Caco-2 (cell line): ENCODE measurements at regions not wholly inside any gene's neighbourhood (a gene's known extent, or its start where the extent isn't known, plus 50 kb on each side); places are given as distances from the start of the nearest gene placed in this dataset.

Experiments used
- BruUV-seq: library from RNA; stranded (reverse); fragments of 400-500 nt; replicated peaks from 2 replicates; lab custom pipeline; 2021; lab: Mats Ljungman, UMichigan
- CTCF ChIA-PET: fragments of 300-600 bp; sonication (Branson Sonifier 250); formaldehyde crosslinking; loops from one replicate; lab custom pipeline; 2022; ENCODE audit warnings: antibody characterized with exemption; lab: Charles Lee
- POLR2A ChIA-PET: fragments of 300-600 bp; sonication (Branson Sonifier 250); formaldehyde crosslinking; loops from one replicate; lab custom pipeline; 2022; ENCODE audit warnings: antibody characterized with exemption; lab: Charles Lee
- DNase-seq, 2 experiments: peaks; one replicate each; pipeline versions ENCODE4 v3.0.0 to v3.0.0-alpha.2; 2020 to 2022
- H3K27me3 ChIP-seq: replicated peaks from 2 replicates; pipeline ENCODE4 v1.6.0; 2011; ENCODE audit warnings: low read length; ENCODE audit not compliant: control insufficient read depth, insufficient read depth
- H3K36me3 ChIP-seq: 2 replicates; pipeline ENCODE4 v1.5.1; 2011; ENCODE audit warnings: low read length; ENCODE audit not compliant: control insufficient read depth, insufficient read depth
- H3K4me1 ChIP-seq: fragments of 250-450 bp; sonication (Bioruptor Pico); 2 replicates; pipeline ENCODE4 v1.5.1; 2020; ENCODE audit warnings: mild to moderate bottlenecking
- H3K4me3 ChIP-seq: 2 replicates; pipeline ENCODE4 v1.5.1; 2011; ENCODE audit warnings: low read depth, mild to moderate bottlenecking, control low read depth, low read length
- H3K9me3 ChIP-seq: fragments of 250-450 bp; sonication (Bioruptor Pico); 2 replicates; pipeline ENCODE4 v1.5.1; 2020; ENCODE audit warnings: mild to moderate bottlenecking, moderate library complexity
- H3K27ac Mint-ChIP-seq: one replicate; pipeline ENCODE4 v1.8.0; 2022; ENCODE audit warnings: mixed read lengths; ENCODE audit not compliant: unreplicated experiment
- H3K27me3 Mint-ChIP-seq: one replicate; pipeline ENCODE4 v1.8.0; 2022; ENCODE audit warnings: mixed read lengths; ENCODE audit not compliant: insufficient read depth, unreplicated experiment
- H3K36me3 Mint-ChIP-seq: one replicate; pipeline ENCODE4 v1.8.0; 2022; ENCODE audit warnings: mild to moderate bottlenecking, mixed read lengths; ENCODE audit not compliant: insufficient read depth, unreplicated experiment
- H3K4me1 Mint-ChIP-seq: one replicate; pipeline ENCODE4 v1.8.0; 2022; ENCODE audit warnings: low read depth, mixed read lengths; ENCODE audit not compliant: unreplicated experiment
- H3K4me3 Mint-ChIP-seq: one replicate; pipeline ENCODE4 v1.8.0; 2022; ENCODE audit warnings: mild to moderate bottlenecking, moderate library complexity, mixed read lengths; ENCODE audit not compliant: unreplicated experiment
- H3K9me3 Mint-ChIP-seq: one replicate; pipeline ENCODE4 v1.8.0; 2022; ENCODE audit warnings: mixed read lengths; ENCODE audit not compliant: unreplicated experiment
- CTCF ChIP-seq, 2 experiments: fragments of 200-600 bp in 1 of 2; IDR thresholded peaks; 1 replicate in 1 of 2; 2 replicates in 1 of 2; pipeline versions ENCODE4 v1.5.1 to v1.8.0; 2011 to 2022; ENCODE audit warnings: antibody characterized with exemption in 1 of 2, control low read depth in 1 of 2, inconsistent platforms in 1 of 2, low read depth in 1 of 2, low read length in 1 of 2, mild to moderate bottlenecking in 1 of 2, moderate library complexity in 1 of 2; ENCODE audit not compliant: insufficient read depth in 1 of 2, severe bottlenecking in 1 of 2, unreplicated experiment in 1 of 2
- intact Hi-C: fragments of 100-400 bp; cut with micrococcal nuclease; formaldehyde crosslinking; loops from one replicate; pipeline ENCODE4 v1.10.0; 2022; ENCODE audit not compliant: unreplicated experiment

GRCh38 chr2:446303-446874, 158.5 kb upstream of the ALKAL2 start:
- no peaks in the 10 kb centered on the region for H3K9me3 Mint-ChIP-seq
- POLR2A ChIA-PET: no interaction called here
- H3K9me3 ChIP-seq: no peaks in the 10 kb centered on the region
- no peaks in the 10 kb centered on the region for H3K4me1 ChIP-seq
- CTCF ChIA-PET: no interaction called here
- H3K4me3 ChIP-seq: no peak overlapping the region
- DNase-seq: no peak
- H3K36me3 ChIP-seq: no peaks in the 10 kb centered on the region
- H3K27ac Mint-ChIP-seq: no peak overlapping the region
- H3K36me3 Mint-ChIP-seq: no peaks in the 10 kb centered on the region
- H3K27me3 Mint-ChIP-seq: peaks cover 2% of the 10 kb centered on the region
- H3K4me3 Mint-ChIP-seq: no peak overlapping the region
- no TSS peak for BruUV-seq
- H3K27me3 ChIP-seq: no peaks in the 10 kb centered on the region
- H3K4me1 Mint-ChIP-seq: no peaks in the 10 kb centered on the region
- intact Hi-C loops: no loop called here
- no peak for TF ChIP-seq CTCF (IDR thresholded peaks at IDR 0.05; ENCODE audit: insufficient read depth in 1 of 2, low read depth in 1 of 2, low read length in 1 of 2, severe bottlenecking in 1 of 2, unreplicated experiment in 1 of 2)

GRCh38 chr2:445896-446295, 158.0 kb upstream of the ALKAL2 start:
- ChIA-PET CTCF (no interaction called here), POLR2A (no interaction called here)
- H3K4me1 Mint-ChIP-seq: no peaks in the 10 kb centered on the region
- H3K9me3 ChIP-seq: no peaks in the 10 kb centered on the region
- H3K27ac Mint-ChIP-seq: no peak overlapping the region
- no peaks in the 10 kb centered on the region for H3K27me3 Mint-ChIP-seq
- H3K4me3 ChIP-seq: no peak overlapping the region
- no peak for TF ChIP-seq CTCF (IDR thresholded peaks at IDR 0.05; ENCODE audit: insufficient read depth in 1 of 2, low read depth in 1 of 2, low read length in 1 of 2, severe bottlenecking in 1 of 2, unreplicated experiment in 1 of 2)
- no peak for DNase-seq
- no peaks in the 10 kb centered on the region for H3K36me3 ChIP-seq
- H3K4me1 ChIP-seq: no peaks in the 10 kb centered on the region
- no peaks in the 10 kb centered on the region for H3K27me3 ChIP-seq
- intact Hi-C loops: no loop called here
- no peaks in the 10 kb centered on the region for H3K36me3 Mint-ChIP-seq
- BruUV-seq: no TSS peak
- H3K4me3 Mint-ChIP-seq: no peak overlapping the region
- no peaks in the 10 kb centered on the region for H3K9me3 Mint-ChIP-seq

- Mint-ChIP-seq H3K27ac (no peak overlapping the region), H3K36me3 (no peaks in the 10 kb centered on the region), H3K4me1 (no peaks in the 10 kb centered on the region), H3K9me3 (no peaks in the 10 kb centered on the region), H3K27me3 (no peaks in the 10 kb centered on the region), H3K4me3 (no peak overlapping the region)
- no peak for TF ChIP-seq CTCF (IDR thresholded peaks at IDR 0.05; ENCODE audit: insufficient read depth in 1 of 2, low read depth in 1 of 2, low read length in 1 of 2, severe bottlenecking in 1 of 2, unreplicated experiment in 1 of 2)
- no peaks in the 10 kb centered on the region for H3K36me3 ChIP-seq
- no peak overlapping the region for H3K4me3 ChIP-seq
- intact Hi-C loops: no loop called here
- no peak for DNase-seq
- no TSS peak for BruUV-seq
- H3K27me3 ChIP-seq: no peaks in the 10 kb centered on the region
- no peaks in the 10 kb centered on the region for H3K9me3 ChIP-seq
- POLR2A ChIA-PET: no interaction called here
- CTCF ChIA-PET: no interaction called here
- H3K4me1 ChIP-seq: no peaks in the 10 kb centered on the region
Measured at GRCh38 chr2:444937-445884, 157.3 kb upstream of the ALKAL2 start.
